Retina (tissue), 1 donor: ENCODE measurements at regions not wholly inside any gene's neighbourhood (a gene's known extent, or its start where the extent isn't known, plus 50 kb on each side); places are given as distances from the start of the nearest gene placed in this dataset.
"Not testable (repeated sequence)": the region's sequence is repeated elsewhere in the genome, so short reads cannot be mapped to it uniquely, and the experiment has no call there.

Experiments
- DNase-seq: peaks from one replicate; pipeline ENCODE4 v3.0.0-alpha.2; 2016

DNA sequence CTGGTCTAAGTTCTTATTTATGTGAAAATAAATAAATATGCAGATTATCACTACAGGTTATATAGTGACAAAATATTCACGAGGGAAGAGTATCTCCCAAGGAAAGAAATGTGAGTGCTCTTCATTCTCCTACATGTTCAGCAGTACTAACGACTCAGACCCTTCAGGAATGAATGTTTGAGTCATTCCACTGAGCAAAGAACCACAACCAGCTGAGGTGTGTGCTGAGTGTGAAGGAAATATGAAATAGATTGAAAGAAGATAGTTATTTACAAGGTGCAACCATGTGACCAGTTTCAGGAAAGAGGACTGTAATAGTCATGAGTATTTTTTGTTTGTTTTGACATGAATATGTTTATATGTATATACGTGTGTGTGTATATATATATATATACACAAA lies 228.7 kb downstream of the TUSC1 start:
- DNase-seq, result no peak

DNA sequence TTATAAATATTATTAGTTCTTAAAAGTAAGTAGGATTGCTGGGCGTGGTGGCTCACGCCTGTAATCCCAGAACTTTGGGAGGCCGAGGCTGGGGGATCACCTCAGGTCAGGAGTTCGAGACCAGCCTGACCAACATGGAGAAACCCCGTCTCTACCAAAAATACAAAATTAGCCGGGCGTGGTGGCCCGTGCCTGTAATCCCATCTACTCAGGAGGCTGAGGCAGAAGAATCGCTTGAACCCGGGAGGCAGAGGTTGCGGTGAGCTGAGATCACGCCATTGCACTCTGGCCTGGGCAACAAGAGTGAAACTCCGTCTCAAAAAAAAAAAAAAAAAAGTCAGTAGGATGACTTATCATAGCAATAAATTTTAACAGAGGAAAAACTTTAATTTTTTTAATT lies 232.5 kb downstream of the TUSC1 start:
- DNase-seq, result not testable (repeated sequence)

GRCh38 chr9:25442526-25442925 lies 235.7 kb downstream of the TUSC1 start:
- DNase-seq, result no peak

DNA sequence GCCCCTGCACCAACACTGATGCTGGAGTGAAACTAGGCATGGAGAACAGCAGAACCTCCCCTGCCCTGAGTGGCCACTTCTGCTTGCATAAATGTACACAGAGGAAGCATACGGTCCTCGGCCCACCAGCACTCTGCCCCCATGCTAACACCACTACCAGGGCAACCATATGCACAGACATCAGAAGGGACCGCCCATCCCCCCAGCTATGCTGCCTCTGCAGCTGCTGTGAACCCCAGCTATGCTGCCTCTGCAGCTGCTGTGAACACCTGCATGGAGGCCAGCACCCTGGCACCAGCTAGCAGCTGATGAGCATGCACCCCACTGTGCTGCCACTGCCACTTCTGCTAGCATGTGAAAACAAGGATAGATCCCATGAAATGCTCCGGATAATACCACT lies 250.3 kb downstream of the TUSC1 start:
- DNase-seq, result no peak

DNA sequence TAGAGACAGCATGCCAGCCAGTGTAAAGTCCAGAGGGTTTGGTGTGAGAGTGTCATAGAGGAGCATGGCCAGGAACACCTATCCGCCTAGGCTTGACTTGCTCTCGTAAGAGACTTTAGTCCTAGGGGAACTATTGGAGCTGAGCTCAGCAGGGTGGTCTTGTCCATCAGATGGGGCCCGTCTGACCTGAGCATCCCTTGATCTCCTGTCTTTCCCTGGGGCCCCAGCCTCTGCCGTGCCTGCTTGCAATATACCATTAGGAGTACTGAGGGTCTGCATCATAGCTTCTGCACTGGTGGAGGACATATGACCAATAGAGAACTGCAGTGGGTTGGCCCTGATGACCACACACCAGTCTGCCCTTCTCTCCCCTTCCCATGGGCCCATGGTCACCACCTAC lies 251.0 kb downstream of the TUSC1 start:
- no peak for DNase-seq

DNA sequence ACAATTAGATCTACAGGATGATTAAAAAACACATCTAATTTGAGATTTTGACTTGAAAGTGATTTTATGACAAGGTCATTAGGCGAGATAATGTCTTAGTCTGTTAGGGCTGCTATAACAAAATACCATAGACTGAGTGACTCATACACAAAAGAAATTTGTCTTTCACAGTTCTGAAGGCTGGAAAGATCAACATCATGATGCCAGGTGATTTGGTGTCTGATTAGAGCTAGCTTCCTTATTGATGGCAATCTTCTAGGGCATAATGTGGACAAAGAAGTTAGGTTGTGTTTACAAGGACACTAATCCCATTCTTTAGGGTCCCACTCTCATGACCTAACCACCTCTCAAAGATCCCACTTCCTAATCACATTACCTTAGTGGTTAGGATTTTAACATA lies 256.7 kb downstream of the TUSC1 start:
- DNase-seq, result no peak

GRCh38 chr9:25418974-25419373 lies 259.3 kb downstream of the TUSC1 start:
- no peak for DNase-seq

GRCh38 chr9:25415718-25416117 lies 262.5 kb downstream of the TUSC1 start:
- no peak for DNase-seq

- peak; percentile 67 for DNase-seq
Observed at GRCh38 chr9:25412646-25413045, 265.6 kb downstream of the TUSC1 start.

- DNase-seq, result no peak
Observed at GRCh38 chr9:25397746-25398145, 280.5 kb downstream of the TUSC1 start.

DNA sequence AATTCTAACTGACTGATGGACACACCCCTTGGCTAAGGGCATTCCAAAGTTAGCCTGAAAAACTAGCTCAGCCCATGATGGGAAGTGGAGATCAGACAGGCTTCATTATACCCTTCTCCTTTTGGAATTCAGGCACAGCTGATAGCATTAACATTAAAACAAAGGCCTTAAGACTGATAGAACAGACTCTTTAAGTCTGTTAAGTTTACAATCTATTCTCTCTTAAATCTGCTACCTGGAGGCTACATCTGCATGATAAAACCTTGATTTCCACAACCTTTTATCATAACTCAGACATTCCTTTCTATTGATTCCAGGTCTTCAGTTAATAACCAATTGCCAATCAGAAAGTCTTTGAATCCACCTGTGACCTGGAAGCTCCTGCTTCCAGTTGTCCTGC lies 281.4 kb downstream of the TUSC1 start:
- DNase-seq, result no peak

DNA sequence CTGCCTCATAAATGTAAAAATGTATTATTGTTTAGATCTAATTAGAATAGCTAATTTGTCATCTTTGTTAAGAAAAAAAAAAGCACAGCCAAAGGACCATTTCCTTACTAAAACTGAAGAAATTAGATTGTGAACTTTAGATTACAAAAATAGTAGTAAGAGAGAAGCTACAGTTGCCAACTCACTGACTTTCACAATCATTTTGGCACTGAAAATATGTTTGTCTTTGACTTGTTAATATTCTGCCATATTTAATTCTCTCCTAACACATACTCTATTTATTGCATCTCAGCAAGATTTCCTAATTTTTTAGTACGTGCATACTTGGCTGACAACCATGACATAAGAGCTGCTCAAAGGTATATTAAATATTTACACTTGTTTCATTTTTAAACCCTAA lies 297.1 kb downstream of the TUSC1 start:
- DNase-seq, result no peak

- no peak for DNase-seq
Observed at GRCh38 chr9:25377039-25377438, 301.2 kb downstream of the TUSC1 start.

DNA sequence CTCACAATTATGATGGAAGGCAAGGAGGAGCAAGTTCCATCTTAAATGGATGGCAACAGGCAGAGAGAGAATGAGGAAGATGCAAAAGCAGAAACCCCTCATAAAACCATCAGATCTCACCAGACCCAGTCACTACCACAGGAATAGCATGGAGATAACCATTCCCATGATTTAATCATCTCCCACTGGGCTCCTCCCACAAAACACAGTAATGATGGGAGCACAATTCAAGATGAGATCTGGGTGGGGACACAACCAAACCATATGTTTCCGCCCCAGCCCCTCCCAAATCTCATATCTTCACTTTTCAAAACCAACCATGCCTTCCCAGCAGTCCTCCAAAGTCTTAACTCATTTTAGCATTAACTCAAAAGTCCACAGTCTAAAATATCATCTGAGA lies 304.0 kb downstream of the TUSC1 start:
- DNase-seq, result no peak

DNA sequence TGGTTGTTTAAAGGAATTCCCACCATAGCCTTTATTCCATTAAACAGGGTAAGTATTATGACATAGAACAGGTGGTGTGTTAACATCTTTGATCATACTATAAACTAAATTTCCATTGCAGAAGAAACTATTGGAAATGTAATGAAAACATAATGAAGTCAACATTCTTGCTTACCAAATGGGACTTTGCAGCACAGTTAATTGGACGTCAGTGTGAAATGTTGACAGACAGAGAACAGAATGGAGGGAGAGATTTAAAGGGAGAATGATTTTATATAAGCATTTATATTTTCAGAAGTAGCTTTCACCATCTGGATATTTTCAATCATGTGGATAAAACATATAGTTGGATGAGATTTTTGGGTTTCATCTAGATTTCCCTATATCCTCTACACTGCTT lies 311.3 kb downstream of the TUSC1 start:
- DNase-seq, result no peak

- no peak for DNase-seq
Observed at GRCh38 chr9:25353783-25354182, 324.5 kb downstream of the TUSC1 start.

GRCh38 chr9:25350011-25350410 lies 328.2 kb downstream of the TUSC1 start:
- DNase-seq, result no peak

- DNase-seq, result peak; percentile 9
Observed at GRCh38 chr9:25322142-25322541, 356.1 kb downstream of the TUSC1 start.

DNA sequence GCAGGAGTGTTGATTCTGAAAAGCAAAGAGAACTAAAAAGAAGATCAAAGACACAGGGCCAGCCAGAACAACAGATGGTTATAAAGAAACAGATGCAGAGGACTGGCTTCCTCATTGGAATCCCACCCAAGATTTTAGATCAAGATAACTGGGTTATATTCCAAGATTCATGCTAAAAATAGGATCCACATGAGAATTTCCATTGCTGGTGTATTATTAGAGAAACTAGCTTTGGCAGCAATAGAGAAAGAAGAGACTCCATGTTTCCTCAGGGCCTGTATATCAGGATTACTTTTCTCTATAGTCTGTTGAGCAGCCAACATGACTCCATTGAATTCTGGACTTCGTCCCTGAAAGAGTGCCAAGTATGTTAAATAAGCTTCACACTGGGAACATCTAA lies 367.3 kb downstream of the TUSC1 start:
- no peak for DNase-seq

GRCh38 chr9:25308549-25308948 lies 369.7 kb downstream of the TUSC1 start:
- DNase-seq, result no peak

DNA sequence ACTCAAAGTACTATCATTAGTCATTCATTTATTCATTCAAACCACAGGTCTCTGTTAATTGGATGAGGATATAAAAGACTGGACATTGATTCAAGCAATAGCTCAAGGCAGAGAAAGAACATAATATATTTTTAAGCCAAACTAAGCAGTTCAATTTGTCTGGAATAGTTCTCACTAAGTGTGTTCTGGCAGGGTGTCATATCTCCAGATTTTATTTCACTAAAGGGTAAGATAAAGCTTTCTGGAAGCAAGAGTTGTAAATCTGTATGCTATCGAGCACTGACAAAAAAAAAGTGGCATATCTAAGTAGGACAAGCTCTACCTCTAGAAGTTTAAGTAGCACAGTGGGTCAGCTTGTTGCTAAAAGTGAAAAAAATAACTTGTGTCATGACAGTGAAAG lies 375.6 kb downstream of the TUSC1 start:
- no peak for DNase-seq

DNA sequence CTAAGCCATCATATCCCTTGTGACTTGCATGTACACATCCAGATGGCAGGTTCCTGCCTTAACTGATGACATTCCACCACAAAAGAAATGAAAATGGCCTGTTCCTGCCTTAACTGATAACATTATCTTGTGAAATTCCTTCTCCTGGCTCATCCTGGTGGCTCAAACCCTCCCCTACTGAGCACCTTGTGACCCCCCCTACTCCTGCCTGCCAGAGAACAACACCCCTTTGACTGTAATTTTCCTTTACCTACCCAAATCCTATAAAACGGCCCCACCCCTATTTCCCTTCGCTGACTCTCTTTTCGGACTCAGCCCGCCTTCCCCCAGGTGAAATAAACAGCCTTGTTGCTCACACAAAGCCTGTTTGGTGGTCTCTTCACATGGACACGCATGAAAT lies 390.0 kb downstream of the TUSC1 start:
- DNase-seq, result not testable (repeated sequence)

DNA sequence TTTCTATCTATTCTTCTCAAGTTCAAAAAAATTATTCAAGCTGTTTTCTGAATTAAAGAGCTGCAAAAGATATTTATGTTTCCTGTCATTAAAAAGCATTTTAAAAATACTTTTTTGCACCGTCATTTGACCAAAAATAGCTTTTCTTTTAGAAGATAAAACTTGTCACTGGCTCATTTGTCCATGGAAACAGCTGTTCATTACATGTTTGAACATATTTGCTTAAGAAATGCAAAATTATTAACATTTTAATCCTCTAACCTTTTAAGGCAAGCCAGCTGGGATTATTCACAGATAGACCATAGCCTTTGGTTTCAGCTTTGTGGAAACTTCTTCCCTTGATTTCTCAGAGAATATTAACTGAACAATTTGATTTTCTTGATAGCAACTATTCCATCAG lies 393.9 kb downstream of the TUSC1 start:
- DNase-seq, result no peak

DNA sequence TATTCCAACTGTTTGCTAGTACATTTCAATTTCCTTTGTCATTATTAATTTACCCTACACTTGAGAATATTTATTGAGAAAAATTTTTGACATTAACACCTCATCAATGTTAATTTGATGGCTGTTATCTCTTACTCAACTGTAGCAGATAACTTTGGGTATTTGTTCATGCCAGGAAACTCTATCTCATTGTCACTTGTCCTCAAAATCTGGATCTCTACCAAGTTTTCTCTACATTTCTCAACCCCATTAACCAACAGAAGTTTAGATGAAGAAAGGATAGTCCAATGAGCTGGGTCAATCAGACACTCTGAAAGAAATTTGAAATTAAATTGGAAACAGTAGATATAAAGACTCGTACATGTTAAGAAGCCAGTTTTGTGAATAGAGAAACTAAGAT lies 395.3 kb downstream of the TUSC1 start:
- no peak for DNase-seq

DNA sequence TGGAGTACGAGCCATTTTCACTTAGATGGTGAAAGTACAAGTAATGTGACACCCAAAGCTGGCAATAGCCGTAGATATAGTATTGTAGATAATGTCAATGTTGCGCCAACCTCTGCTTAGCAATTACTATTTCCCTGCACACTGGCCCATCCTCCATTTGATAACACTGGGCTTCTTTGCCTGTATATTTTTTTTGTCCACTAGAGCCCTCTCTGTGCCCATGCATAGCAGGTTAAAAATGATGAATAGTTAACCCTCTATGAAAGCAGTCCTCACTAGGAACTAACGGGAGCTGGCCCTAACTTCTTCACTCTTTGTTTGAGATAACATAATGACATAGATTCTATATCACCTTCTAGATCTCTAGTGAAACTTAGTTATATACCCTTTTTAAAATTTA lies 416.8 kb downstream of the TUSC1 start:
- no peak for DNase-seq

- no peak for DNase-seq
Observed at GRCh38 chr9:25260046-25260445, 418.2 kb downstream of the TUSC1 start.
